Lung (tissue), 11 donors: ENCODE measurements at regions not wholly inside any gene's neighbourhood (a gene's known extent, or its start where the extent isn't known, plus 50 kb on each side); places are given as distances from the start of the nearest gene placed in this dataset.
A peak's percentile ranks its signal among the peaks of the same experiment; 100 is the strongest.

Source experiments
- ATAC-seq: fragments of 200-7000 bp; cut with Tn5 transposase; one replicate; pipeline ENCODE4 v1.9.1; 2020; ENCODE audit warnings: moderate number of reproducible peaks; ENCODE audit not compliant: insufficient read depth, low FRiP score
- DNase-seq, 3 donors: peaks; one replicate each; pipeline ENCODE4 v3.0.0-alpha.2; 2013 to 2017
- H3K27ac ChIP-seq, 2 donors: one replicate each; pipeline ENCODE4 v1.5.1; 2013; ENCODE audit warnings: mild to moderate bottlenecking in 2 of 2, moderate library complexity in 2 of 2, control low read depth in 1 of 2, inconsistent platforms in 1 of 2, low read depth in 1 of 2, low read length in 1 of 2
- H3K27me3 ChIP-seq, 3 donors: one replicate each; pipeline ENCODE4 v1.5.1; 2013; ENCODE audit warnings: low read length in 2 of 3; ENCODE audit not compliant: control insufficient read depth in 3 of 3, insufficient read depth in 3 of 3
- H3K36me3 ChIP-seq, 4 donors: one replicate each; pipeline ENCODE4 v1.5.1; 2013; ENCODE audit warnings: low read length in 4 of 4, mild to moderate bottlenecking in 1 of 4, moderate library complexity in 1 of 4; ENCODE audit not compliant: control insufficient read depth in 4 of 4, insufficient read depth in 4 of 4
- H3K4me1 ChIP-seq, 5 donors: one replicate each; pipeline ENCODE4 v1.5.1; 2013; ENCODE audit warnings: low read length in 5 of 5, mild to moderate bottlenecking in 2 of 5, moderate library complexity in 1 of 5; ENCODE audit not compliant: control insufficient read depth in 5 of 5, insufficient read depth in 5 of 5
- H3K4me3 ChIP-seq: one replicate; pipeline ENCODE4 v1.5.1; 2013; ENCODE audit warnings: mild to moderate bottlenecking, control low read depth, moderate library complexity
- H3K9ac ChIP-seq, 2 donors: one replicate each; pipeline ENCODE4 v1.5.1; 2013; ENCODE audit warnings: low read length in 2 of 2, control low read depth in 1 of 2; ENCODE audit not compliant: insufficient read depth in 1 of 2
- H3K9me3 ChIP-seq, 4 donors: one replicate each; pipeline ENCODE4 v1.5.1; 2013; ENCODE audit warnings: low read length in 3 of 4, mild to moderate bottlenecking in 1 of 4, moderate library complexity in 1 of 4; ENCODE audit not compliant: control insufficient read depth in 4 of 4, insufficient read depth in 3 of 4
- CTCF ChIP-seq: IDR thresholded peaks from 2 replicates; pipeline ENCODE4 v1.5.1; 2012; ENCODE audit warnings: mild to moderate bottlenecking; ENCODE audit errors: control extremely low read depth, extremely low read depth
- WGBS, 2 donors: extraction: QIAGEN DNeasy Blood & Tissue Kit; methylation state at CpG; one replicate each; pipeline ENCODE4 v1.1.7; 2013; 5-methylcytosine and 5-hydroxymethylcytosine counted together
- donor health status: control.
- donor health status: control.
- donor health status: Bipolar disorder and iron deficiency.
- donor health status: healthy.
- donor health status: DM: yes; HTN: yes; CAD: no.

DNA sequence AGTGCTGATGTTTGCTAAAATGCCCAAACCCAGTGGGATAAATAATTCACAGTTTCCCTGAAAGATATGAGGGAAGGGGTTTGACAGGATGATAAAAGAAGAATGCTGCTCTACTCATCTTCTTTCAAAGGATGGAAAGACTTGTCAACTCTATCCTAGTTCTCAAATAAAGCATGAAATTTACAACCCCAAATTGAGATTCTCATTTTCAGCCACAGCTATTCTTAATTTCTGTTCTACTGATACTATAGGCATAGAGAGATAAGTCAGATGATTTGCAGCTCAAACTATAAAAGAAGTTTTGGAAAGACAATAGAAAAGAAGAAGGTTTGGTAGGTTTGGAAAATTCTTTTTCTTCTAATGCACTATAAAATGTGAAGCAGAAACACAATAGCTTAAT, 542.6 kb downstream of the CSNK1G3 start:
- Histone ChIP-seq H3K4me3 (no peak overlapping the region), H3K9me3 (no peaks in the 10 kb centered on the region), H3K9ac (no peak overlapping the region), H3K4me1 (peaks cover 5 to 53% (median 12%) of the 10 kb centered on the region in 5 donors), H3K27ac (no peak overlapping the region), H3K27me3 (no peaks in the 10 kb centered on the region), H3K36me3 (no peaks in the 10 kb centered on the region)
- no peak for TF ChIP-seq CTCF
- no peak for ATAC-seq
- no peak for DNase-seq

- no peak for ATAC-seq
These were observed 541.4 kb downstream of the CSNK1G3 start for GRCh38 chr5:124053340-124053739.

DNA sequence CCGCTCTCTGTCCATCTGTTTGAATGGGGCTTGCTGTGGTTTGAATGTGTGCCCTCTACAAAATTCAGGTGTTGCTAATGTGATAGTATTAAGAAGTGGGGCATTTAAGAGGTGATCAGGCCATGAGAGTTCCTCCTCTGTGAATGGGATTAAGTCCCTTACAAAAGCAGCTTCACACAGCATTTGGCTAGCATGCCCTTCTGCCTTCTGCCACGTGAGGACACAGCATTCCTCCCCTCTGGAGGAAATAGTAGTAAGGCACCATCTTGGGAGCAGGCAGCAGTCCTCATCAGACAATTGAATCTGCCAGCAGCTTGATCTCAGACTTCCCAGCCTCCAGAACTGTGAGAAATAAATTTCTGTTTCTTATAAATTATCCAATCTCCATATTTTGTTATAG, 540.2 kb downstream of the CSNK1G3 start:
- Histone ChIP-seq H3K9me3 (no peaks in the 10 kb centered on the region), H3K36me3 (no peaks in the 10 kb centered on the region), H3K27me3 (no peaks in the 10 kb centered on the region), H3K27ac (no peak overlapping the region), H3K4me1 (peaks cover 1 to 43% (median 11%) of the 10 kb centered on the region in 5 donors), H3K4me3 (no peak overlapping the region), H3K9ac (no peak overlapping the region)
- ATAC-seq (no peak), DNase-seq (no peak)
- WGBS, 2 donors, result 81 to 93% methylated on average over 2 of the region's 2 CpGs
- TF ChIP-seq CTCF, result no peak

More at GRCh38 chr5:124053340-124053739, 541.4 kb downstream of the CSNK1G3 start:
- no peak for DNase-seq
- Histone ChIP-seq H3K9ac (no peak overlapping the region), H3K4me1 (peaks cover 5 to 54% (median 13%) of the 10 kb centered on the region in 5 donors), H3K4me3 (no peak overlapping the region), H3K9me3 (no peaks in the 10 kb centered on the region), H3K27ac (no peak overlapping the region), H3K36me3 (no peaks in the 10 kb centered on the region), H3K27me3 (no peaks in the 10 kb centered on the region)
- TF ChIP-seq CTCF, result no peak
- 77 to 88% methylated on average over 2 of the region's 2 CpGs for WGBS, 2 donors

- H3K4me1 ChIP-seq, result peaks cover 0 to 34% (median 3%) of the 10 kb centered on the region in 5 donors
- H3K36me3 ChIP-seq, result no peaks in the 10 kb centered on the region
- ATAC-seq, result no peak
- no peaks in the 10 kb centered on the region for H3K27me3 ChIP-seq
- peak; percentile 19 to 93 (median 91) for DNase-seq
- TF ChIP-seq CTCF, result no peak
- H3K27ac ChIP-seq, result no peak overlapping the region
- no peak overlapping the region for H3K9ac ChIP-seq
- 50 to 86% methylated on average over 3 of the region's 3 CpGs for WGBS, 2 donors
- H3K9me3 ChIP-seq, result no peaks in the 10 kb centered on the region
- no peak overlapping the region for H3K4me3 ChIP-seq
These were observed 538.3 kb downstream of the CSNK1G3 start for GRCh38 chr5:124050120-124050770.
